Brain pericyte (primary cell): ENCODE measurements at regions not wholly inside any gene's neighbourhood (a gene's known extent, or its start where the extent isn't known, plus 50 kb on each side); places are given as distances from the start of the nearest gene placed in this dataset.
"Not testable (repeated sequence)": the region's sequence is repeated elsewhere in the genome, so short reads cannot be mapped to it uniquely, and the experiment has no call there.

Source experiments
- DNase-seq: peaks from one replicate; pipeline ENCODE4 v3.0.0-alpha.2; 2012; ENCODE audit warnings: low read depth, low spot score

GRCh38 chr12:46670636-46671035 lies 155.2 kb downstream of the SLC38A4 start:
- DNase-seq = no peak

GRCh38 chr12:46669720-46670119 lies 156.1 kb downstream of the SLC38A4 start:
- no peak for DNase-seq

- no peak for DNase-seq
Observed at GRCh38 chr12:46667551-46667950, 158.2 kb downstream of the SLC38A4 start.

DNA sequence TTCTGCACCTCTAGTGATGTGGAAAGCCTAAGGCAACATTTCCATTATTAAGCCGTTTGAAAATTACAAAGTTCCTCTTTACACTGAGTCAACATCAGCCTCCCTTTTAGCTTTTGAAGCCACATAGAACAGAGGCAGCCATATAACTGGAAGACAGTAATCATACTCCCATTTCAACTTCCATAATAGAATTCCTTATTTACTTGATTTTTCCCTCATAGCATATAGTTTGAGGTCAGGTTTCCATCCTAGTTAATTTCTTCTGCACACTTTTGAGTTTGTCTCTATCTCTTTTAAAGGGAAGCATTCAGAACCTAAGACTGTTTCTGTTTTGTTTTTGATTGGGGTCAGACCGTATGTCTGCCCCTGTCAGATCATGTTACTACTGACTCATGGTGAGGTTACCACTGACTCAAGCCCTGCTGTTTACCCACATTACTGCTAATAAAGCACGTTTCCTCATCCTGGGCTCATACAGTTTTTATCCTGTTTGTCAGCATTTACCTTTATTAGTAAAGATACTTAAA lies 161.0 kb downstream of the SLC38A4 start:
- DNase-seq = peak; percentile 82

DNA sequence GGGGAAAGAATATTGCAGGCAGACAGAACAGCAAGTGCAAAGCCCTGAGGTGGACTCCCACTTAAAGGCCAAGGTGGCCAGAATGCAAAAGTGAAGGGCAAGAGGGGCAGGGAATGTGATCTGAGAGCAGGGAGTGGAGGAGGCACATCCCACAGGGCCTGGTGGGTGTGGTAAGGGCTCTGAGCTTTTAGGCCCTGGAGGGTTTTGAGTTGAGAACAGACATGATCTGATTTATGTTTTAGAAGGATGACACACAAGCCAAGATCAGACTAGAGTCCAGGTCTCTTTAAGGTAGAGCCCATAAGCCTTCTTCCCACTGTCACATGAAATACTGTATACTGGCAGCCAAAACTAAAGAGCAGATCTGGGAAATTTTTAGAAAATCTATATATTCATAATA lies 162.5 kb downstream of the SLC38A4 start:
- no peak for DNase-seq

- peak; percentile 60 for DNase-seq
Observed at GRCh38 chr12:46661110-46661845, 164.5 kb downstream of the SLC38A4 start.

DNA sequence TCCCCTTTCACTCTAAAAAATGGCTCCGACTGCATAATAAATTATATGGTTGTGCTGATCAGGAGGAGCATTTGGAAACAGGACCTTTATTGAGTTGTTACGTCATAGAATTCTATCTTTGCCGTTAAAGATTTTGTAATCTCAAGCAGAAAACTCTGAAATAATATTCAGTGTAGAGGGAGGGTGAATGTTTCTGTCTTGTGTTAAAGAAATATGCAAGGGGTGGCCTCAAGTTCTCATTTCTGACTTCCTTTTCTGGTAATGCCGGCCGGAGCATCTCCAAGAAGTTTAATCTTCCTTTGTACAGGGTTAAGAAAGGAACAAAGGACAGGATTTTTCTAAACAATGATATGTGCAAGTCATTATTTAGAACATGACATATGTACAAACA lies 165.1 kb downstream of the SLC38A4 start:
- DNase-seq = no peak

GRCh38 chr12:46660276-46660675 lies 165.5 kb downstream of the SLC38A4 start:
- DNase-seq = no peak

GRCh38 chr12:46659824-46660223 lies 166.0 kb downstream of the SLC38A4 start:
- no peak for DNase-seq

- DNase-seq = no peak
Observed at GRCh38 chr12:46659032-46659650, 166.7 kb downstream of the SLC38A4 start.

GRCh38 chr12:46657453-46658411 lies 168.1 kb downstream of the SLC38A4 start:
- DNase-seq = no peak

GRCh38 chr12:46655984-46656383 lies 169.8 kb downstream of the SLC38A4 start:
- DNase-seq = not testable (repeated sequence)

DNA sequence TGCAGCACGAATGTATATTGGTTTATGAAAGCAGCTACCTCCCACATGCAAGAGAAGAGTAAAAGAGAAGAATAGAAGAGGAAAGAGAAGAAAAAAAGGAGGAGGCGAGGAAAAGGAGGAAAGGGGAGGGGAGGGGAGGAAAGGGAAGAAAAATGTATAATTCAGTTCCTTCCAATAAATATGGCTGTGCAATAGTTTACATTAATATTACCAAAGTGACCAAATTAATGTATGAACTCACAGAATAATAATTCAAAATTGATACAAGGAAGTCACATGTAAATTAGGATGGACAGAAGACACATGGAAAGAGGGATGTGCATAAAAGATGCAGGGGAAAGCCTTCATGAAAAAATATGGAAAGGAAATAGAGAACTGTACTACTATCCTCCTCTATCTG lies 172.5 kb downstream of the SLC38A4 start:
- DNase-seq = no peak

DNA sequence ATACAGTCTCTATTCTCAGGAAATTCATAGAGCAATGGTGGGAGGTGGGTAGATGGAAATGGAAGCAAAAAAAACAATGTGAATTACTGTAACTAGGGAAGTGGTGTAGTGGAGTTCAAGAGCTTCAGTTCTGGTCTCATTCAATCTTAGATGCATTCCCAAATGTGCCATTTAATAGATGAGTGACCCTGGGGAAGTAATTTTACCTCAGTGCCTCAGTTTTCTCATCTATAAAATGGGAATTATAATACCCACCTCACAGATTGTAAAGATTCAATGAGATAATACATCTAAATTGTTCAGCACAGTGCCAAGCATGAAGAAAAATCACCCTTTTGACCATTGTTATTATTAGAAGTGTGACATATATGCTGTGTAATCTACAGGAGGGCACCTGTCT lies 173.1 kb downstream of the SLC38A4 start:
- no peak for DNase-seq

DNA sequence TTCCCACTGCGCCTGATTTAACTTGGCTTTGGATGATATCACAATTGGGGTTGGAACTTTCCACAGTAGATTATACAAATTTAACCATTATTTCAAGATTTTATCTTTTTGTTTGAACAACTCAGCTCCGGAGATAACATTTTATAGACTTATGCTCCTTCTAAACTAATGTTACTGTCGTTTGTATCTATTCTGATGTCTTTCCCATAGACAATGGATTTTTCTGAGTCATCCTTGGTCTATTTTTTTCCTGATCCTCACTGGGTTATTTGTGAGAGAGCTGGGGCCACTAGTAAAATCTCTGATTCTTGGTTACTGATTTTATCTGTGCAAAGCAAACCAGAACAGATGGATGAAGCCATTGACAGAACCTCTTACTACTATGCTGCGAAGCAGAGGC lies 175.1 kb downstream of the SLC38A4 start:
- no peak for DNase-seq

GRCh38 chr12:46649433-46649832 lies 176.4 kb downstream of the SLC38A4 start:
- no peak for DNase-seq

DNA sequence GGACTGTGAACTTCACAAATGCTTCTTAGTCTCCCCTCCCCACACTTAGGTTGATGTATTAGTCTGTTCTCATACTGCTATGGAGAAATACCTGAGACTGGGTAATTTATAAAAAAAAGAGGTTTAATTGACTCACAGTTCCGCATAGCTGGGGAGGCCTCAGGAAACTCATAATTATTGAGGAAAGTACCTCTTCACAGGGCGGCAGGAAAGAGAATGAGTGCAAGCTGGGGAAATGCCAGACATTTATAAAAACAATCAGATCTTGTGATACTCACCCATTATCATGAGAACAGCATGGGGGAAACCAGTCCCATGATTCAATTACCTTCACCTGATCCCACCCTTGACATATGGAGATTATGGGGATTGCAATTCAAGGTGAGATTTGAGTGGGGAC lies 178.8 kb downstream of the SLC38A4 start:
- DNase-seq = no peak

DNA sequence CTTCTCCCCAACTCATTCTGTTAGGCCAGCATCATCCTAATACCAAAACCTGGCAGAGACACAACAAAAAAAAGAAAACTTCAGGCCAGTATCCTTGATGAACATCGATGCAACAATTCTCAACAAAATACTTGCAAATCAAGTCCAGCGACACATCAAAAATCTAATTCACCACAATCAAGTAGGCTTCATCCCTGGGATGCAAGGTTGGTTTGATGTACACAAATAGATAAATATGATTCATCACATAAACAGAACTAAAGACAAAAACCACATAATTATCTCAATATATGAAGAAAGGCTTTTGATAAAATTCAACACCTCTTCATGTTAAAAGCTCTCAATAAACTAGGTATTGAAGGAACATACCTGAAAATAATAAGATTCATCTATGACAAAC lies 184.1 kb downstream of the SLC38A4 start:
- DNase-seq = not testable (repeated sequence)

DNA sequence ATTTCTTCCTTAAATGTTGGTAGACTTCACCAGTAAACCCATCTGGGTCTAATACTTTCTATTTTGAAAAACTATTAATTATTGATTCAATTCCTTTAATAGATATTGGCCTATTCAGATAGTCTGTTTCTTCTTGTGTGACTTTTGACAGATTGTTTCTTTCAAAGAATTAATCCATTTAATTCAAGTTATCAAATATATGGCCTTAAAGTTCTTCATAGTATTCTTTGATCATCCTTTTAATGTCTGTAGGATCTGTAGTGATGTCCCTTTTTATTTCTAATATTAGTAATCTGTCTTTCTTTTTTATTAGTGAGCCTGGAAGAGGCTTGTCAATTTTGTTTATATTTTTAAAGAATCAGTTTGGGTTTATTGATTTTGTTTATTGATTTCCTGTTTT lies 190.0 kb downstream of the SLC38A4 start:
- DNase-seq = no peak

DNA sequence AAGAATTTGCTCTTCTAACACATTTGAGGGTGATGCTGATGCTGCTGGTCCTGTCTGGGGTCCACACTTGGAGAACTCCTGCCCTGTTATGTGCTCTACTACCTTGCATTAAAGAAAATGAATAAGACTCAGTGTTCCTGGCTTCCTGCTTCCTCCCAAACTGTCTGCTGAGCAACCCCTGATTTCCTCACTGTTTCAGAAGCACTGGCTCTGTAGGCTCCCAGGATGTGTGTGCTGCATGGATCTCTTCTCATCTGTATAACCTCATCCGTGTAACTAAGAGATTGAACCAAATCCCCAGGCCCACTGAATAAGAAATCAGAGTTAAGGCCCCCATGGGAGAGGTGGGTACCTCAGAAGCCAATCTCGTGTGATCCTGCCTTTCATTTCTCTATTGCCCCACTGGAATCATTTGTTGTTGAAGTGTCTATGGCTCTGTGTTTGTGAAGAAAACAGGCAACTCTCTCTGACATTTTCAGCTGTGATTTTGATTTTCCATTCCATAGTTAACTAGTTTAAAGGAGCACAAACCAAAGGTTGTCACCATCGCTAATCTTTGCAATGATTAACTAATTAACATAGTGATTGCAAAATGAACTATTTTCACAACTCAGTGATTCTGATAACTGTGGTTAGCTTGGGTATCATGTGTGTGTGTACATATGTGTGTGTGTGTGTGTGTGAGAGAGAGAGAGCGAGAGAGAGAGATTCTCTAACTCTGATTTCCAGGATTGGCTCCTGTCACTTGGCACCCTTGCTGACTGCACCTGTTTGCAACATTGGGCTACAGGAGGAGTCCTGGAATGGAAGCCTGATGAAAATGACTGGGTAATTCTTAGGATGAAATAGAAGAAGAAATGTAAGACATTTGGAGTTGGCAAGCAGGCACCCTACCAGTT lies 196.2 kb downstream of the SLC38A4 start:
- no peak for DNase-seq

DNA sequence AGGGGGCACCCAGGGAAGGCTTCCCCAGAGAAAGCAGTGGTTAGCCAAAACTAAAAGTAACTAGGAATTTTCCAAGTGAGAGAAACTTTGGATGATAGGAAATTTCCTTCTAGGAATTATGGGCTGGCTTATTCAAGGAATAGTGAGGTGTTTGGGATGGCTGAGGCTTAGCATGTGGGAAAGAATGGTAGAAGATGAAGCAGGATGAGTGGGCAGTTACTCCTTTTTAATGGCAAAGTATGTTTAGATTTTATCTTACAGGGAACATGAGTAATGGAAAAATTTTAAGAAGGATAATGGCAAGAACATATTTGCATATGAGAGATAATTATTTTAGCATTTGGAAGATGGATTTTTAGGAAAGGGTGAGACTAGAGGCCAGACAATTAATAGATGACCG lies 197.6 kb downstream of the SLC38A4 start:
- no peak for DNase-seq
